GM23338 (cell line): ENCODE measurements at regions not wholly inside any gene's neighbourhood (a gene's known extent, or its start where the extent isn't known, plus 50 kb on each side); places are given as distances from the start of the nearest gene placed in this dataset.

Experiments used
- ATAC-seq: fragments of 200-7000 bp; cut with Tn5 transposase; 3 replicates; pipeline ENCODE4 v1.9.1; 2020
- DNase-seq: peaks from one replicate; pipeline ENCODE4 v3.0.0-alpha.2; 2015; ENCODE audit warnings: low spot score
- H2AFZ ChIP-seq: fragments of 200-600 bp; sonication (generic); 2 replicates; pipeline ENCODE4 v1.8.0; 2016; ENCODE audit warnings: antibody characterized with exemption, mild to moderate bottlenecking, moderate library complexity
- H3F3A ChIP-seq: fragments of 200-600 bp; sonication (generic); replicated peaks from 2 replicates; pipeline ENCODE4 v1.8.0; 2017; ENCODE audit warnings: antibody characterized with exemption, mixed run types, low read depth
- H3K27ac ChIP-seq: fragments of 200-600 bp; sonication (generic); 2 replicates; pipeline ENCODE4 v1.6.1; 2016; ENCODE audit warnings: low read depth
- H3K27me3 ChIP-seq: fragments of 200-600 bp; sonication (generic); 2 replicates; pipeline ENCODE4 v1.8.0; 2016; ENCODE audit warnings: mild to moderate bottlenecking, mixed run types, moderate library complexity; ENCODE audit not compliant: insufficient read depth
- H3K36me3 ChIP-seq: fragments of 200-600 bp; sonication (generic); 2 replicates; pipeline ENCODE4 v1.8.0; 2016; ENCODE audit warnings: mild to moderate bottlenecking; ENCODE audit not compliant: insufficient read depth
- H3K4me1 ChIP-seq: fragments of 200-600 bp; sonication (generic); 2 replicates; pipeline ENCODE4 v1.8.0; 2016; ENCODE audit warnings: mild to moderate bottlenecking, moderate library complexity; ENCODE audit not compliant: insufficient read depth
- H3K4me2 ChIP-seq: fragments of 200-600 bp; sonication (generic); 2 replicates; pipeline ENCODE4 v1.7.1; 2017; ENCODE audit warnings: mixed run types
- H3K4me3 ChIP-seq: fragments of 200-600 bp; sonication (generic); 2 replicates; pipeline ENCODE4 v1.6.1; 2016; ENCODE audit warnings: mixed run types
- H3K79me2 ChIP-seq: fragments of 200-600 bp; sonication (generic); replicated peaks from 2 replicates; pipeline ENCODE4 v1.8.0; 2017; ENCODE audit warnings: mild to moderate bottlenecking; ENCODE audit not compliant: insufficient read depth
- H3K9me2 ChIP-seq: fragments of 200-600 bp; sonication (generic); 2 replicates; pipeline ENCODE4 v1.8.0; 2017; ENCODE audit not compliant: insufficient read depth
- H4K20me1 ChIP-seq: fragments of 200-600 bp; sonication (generic); replicated peaks from 2 replicates; pipeline ENCODE4 v1.8.0; 2017; ENCODE audit warnings: mild to moderate bottlenecking; ENCODE audit not compliant: insufficient read depth
- H3K27ac Mint-ChIP-seq: 2 replicates; pipeline ENCODE4 v1.8.0; 2020; ENCODE audit warnings: inconsistent platforms, mild to moderate bottlenecking, moderate library complexity, mixed read lengths
- H3K27me3 Mint-ChIP-seq: 3 replicates; pipeline ENCODE4 v1.8.0; 2022; ENCODE audit warnings: low read depth, mild to moderate bottlenecking, moderate library complexity, mixed read lengths, inconsistent platforms; ENCODE audit not compliant: insufficient read depth, poor library complexity
- H3K36me3 Mint-ChIP-seq: 3 replicates; pipeline ENCODE4 v1.8.0; 2021; ENCODE audit warnings: low read depth, mild to moderate bottlenecking, inconsistent platforms, moderate library complexity, mixed read lengths
- H3K4me1 Mint-ChIP-seq: 3 replicates; pipeline ENCODE4 v1.8.0; 2020; ENCODE audit warnings: mild to moderate bottlenecking, inconsistent platforms, mixed read lengths
- H3K4me3 Mint-ChIP-seq: 3 replicates; pipeline ENCODE4 v1.8.0; 2021; ENCODE audit warnings: moderate library complexity, mild to moderate bottlenecking, inconsistent platforms, mixed read lengths
- H3K9me3 Mint-ChIP-seq: 3 replicates; pipeline ENCODE4 v1.8.0; 2020; ENCODE audit warnings: moderate library complexity, mild to moderate bottlenecking, inconsistent platforms, mixed read lengths
- CREB1 ChIP-seq: fragments of 250-450 bp; sonication (Bioruptor Pico); IDR thresholded peaks from 2 replicates; pipeline ENCODE4 v1.5.0; 2020; ENCODE audit warnings: low read depth, mild to moderate bottlenecking, moderate library complexity
- EZH2 ChIP-seq: fragments of 200-600 bp; sonication (generic); IDR thresholded peaks from one replicate; pipeline ENCODE4 v1.8.0; 2017; ENCODE audit warnings: antibody characterized with exemption, mild to moderate bottlenecking, low read depth; ENCODE audit not compliant: unreplicated experiment
- EZH2phosphoT487 ChIP-seq: fragments of 200-600 bp; sonication (generic); IDR thresholded peaks from one replicate; pipeline ENCODE4 v1.8.1; 2018; ENCODE audit warnings: antibody characterized with exemption; ENCODE audit not compliant: unreplicated experiment
- JUNB ChIP-seq: IDR thresholded peaks from one replicate; pipeline ENCODE4 v1.6.1; 2016; ENCODE audit warnings: antibody characterized with exemption; ENCODE audit not compliant: unreplicated experiment
- NANOG ChIP-seq: IDR thresholded peaks from 2 replicates; pipeline ENCODE4 v1.6.1; 2016; ENCODE audit warnings: antibody characterized with exemption, borderline replicate concordance
- STAT1 ChIP-seq: IDR thresholded peaks from one replicate; pipeline ENCODE4 v1.6.1; 2016; ENCODE audit warnings: antibody characterized with exemption; ENCODE audit not compliant: unreplicated experiment
- ZNF114 ChIP-seq: fragments of 250-450 bp; sonication (Bioruptor Pico); IDR thresholded peaks from 2 replicates; pipeline ENCODE4 v1.5.0; 2020; ENCODE audit warnings: mild to moderate bottlenecking, moderate library complexity
- ZNF331 ChIP-seq: fragments of 250-450 bp; sonication (Bioruptor Pico); IDR thresholded peaks from 2 replicates; pipeline ENCODE4 v1.5.0; 2020; ENCODE audit warnings: low read depth, mild to moderate bottlenecking, moderate library complexity
- TF ChIP-seq, protein P1 (sequence below), 2 experiments: fragments of 200-600 bp in 1 of 2; sonication (generic) in 1 of 2; conservative IDR thresholded peaks; 2 replicates each; pipeline versions ENCODE4 v1.5.1 to v1.6.1; 2016 to 2017; ENCODE audit warnings: antibody characterized with exemption in 2 of 2, low read depth in 2 of 2, mild to moderate bottlenecking in 2 of 2, moderate library complexity in 1 of 2
- TF ChIP-seq, protein P2 (sequence below): fragments of 250-450 bp; sonication (Bioruptor Pico); IDR thresholded peaks from 2 replicates; pipeline ENCODE4 v1.5.0; 2020; ENCODE audit warnings: mild to moderate bottlenecking, moderate library complexity
- TF ChIP-seq, protein P3 (sequence below): IDR thresholded peaks from 2 replicates; pipeline ENCODE4 v1.6.1; 2016; ENCODE audit warnings: antibody characterized with exemption

DNA sequence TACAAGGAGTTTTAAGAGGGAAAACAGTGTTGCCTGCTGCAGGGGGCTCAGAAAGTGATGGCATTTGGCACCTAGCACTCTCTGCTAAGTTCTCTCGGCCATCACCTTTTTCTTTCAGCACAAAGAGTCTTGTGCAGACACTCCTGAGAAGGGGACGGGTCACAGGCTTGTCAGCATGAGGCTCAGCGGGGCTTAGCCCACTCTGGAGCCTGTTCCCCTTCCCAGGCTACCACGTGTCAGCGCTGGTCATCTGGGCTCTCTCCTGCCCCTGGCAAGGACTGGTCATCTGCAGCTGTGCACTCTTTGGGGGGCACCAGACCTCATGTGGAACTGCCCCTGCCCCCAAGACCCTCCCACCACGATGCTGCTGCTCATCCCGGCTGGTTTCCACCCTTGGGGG is 152.1 kb upstream of the MKI67 start:
- Histone ChIP-seq H3K4me1 (no peaks in the 10 kb centered on the region), H3K4me2 (no peak overlapping the region), H3K4me3 (no peak overlapping the region), H3K36me3 (no peaks in the 10 kb centered on the region), H3F3A (no peaks in the 10 kb centered on the region), H3K9me2 (no peaks in the 10 kb centered on the region), H3K79me2 (no peaks in the 10 kb centered on the region), H4K20me1 (no peaks in the 10 kb centered on the region), H3K27me3 (no peaks in the 10 kb centered on the region), H2AFZ (peak overlapping the region; percentile 56; the same call in 1 of the 2 replicates), H3K27ac (no peak overlapping the region)
- DNase-seq: no peak
- ATAC-seq: peak; percentile 58
- Mint-ChIP-seq H3K27me3 (peaks cover 4% of the 10 kb centered on the region), H3K27ac (no peak overlapping the region), H3K4me1 (peaks cover 7% of the 10 kb centered on the region; the same call in 2 of the 3 replicates), H3K4me3 (no peak overlapping the region), H3K9me3 (no peaks in the 10 kb centered on the region), H3K36me3 (no peaks in the 10 kb centered on the region)
- no peak for TF ChIP-seq EZH2
- TF ChIP-seq, protein P1, sequence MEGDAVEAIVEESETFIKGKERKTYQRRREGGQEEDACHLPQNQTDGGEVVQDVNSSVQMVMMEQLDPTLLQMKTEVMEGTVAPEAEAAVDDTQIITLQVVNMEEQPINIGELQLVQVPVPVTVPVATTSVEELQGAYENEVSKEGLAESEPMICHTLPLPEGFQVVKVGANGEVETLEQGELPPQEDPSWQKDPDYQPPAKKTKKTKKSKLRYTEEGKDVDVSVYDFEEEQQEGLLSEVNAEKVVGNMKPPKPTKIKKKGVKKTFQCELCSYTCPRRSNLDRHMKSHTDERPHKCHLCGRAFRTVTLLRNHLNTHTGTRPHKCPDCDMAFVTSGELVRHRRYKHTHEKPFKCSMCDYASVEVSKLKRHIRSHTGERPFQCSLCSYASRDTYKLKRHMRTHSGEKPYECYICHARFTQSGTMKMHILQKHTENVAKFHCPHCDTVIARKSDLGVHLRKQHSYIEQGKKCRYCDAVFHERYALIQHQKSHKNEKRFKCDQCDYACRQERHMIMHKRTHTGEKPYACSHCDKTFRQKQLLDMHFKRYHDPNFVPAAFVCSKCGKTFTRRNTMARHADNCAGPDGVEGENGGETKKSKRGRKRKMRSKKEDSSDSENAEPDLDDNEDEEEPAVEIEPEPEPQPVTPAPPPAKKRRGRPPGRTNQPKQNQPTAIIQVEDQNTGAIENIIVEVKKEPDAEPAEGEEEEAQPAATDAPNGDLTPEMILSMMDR (conservative IDR thresholded peaks at IDR 0.05; ENCODE audit: low read depth in 2 of 2): no peak
- TF ChIP-seq EZH2phosphoT487: no peak
- no peak for TF ChIP-seq JUNB

DNA sequence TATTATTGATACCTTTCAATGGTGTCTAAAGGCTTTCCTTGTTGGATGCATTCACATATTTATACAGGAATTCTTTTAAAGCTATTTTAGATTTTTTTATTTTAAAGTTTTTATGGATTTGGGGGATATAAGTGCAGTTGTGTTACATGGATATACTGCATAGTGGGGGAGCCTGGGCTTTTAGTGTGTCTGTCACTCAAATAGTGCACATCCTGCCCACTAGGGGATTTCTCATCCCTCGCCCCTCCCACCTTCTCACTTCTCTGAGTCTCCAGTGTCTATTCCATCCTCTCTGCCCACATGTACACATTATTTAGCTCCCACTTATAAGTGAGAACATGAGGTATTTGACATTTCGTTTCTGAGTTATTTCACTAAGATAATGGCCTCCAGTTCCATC is 154.0 kb upstream of the MKI67 start:
- no peaks in the 10 kb centered on the region for H3K36me3 Mint-ChIP-seq
- H3K4me3 ChIP-seq: no peak overlapping the region
- H3K4me3 Mint-ChIP-seq: no peak overlapping the region
- H3K36me3 ChIP-seq: no peaks in the 10 kb centered on the region
- H3K9me3 Mint-ChIP-seq: no peaks in the 10 kb centered on the region
- ATAC-seq (no peak), DNase-seq (no peak)
- H3K79me2 ChIP-seq: no peaks in the 10 kb centered on the region
- no peak overlapping the region for H3K27ac Mint-ChIP-seq
- H3K4me2 ChIP-seq: no peak overlapping the region
- H3K27me3 ChIP-seq: peaks cover 4% of the 10 kb centered on the region; the same call in 1 of the 2 replicates
- no peaks in the 10 kb centered on the region for H3F3A ChIP-seq
- no peaks in the 10 kb centered on the region for H3K9me2 ChIP-seq
- no peak overlapping the region for H3K27ac ChIP-seq
- no peaks in the 10 kb centered on the region for H4K20me1 ChIP-seq
- no peaks in the 10 kb centered on the region for H3K4me1 ChIP-seq
- H3K27me3 Mint-ChIP-seq: peaks cover 7% of the 10 kb centered on the region
- H2AFZ ChIP-seq: no peak overlapping the region
- H3K4me1 Mint-ChIP-seq: peaks cover 7% of the 10 kb centered on the region; the same call in 2 of the 3 replicates
- TF ChIP-seq EZH2phosphoT487 (no peak), ZNF331 (CRISPR knock-in tag) (no peak), NANOG (no peak), JUNB (no peak), ZNF114 (CRISPR knock-in tag) (no peak), STAT1 (no peak), CREB1 (CRISPR knock-in tag) (no peak)
- TF ChIP-seq, protein P2, sequence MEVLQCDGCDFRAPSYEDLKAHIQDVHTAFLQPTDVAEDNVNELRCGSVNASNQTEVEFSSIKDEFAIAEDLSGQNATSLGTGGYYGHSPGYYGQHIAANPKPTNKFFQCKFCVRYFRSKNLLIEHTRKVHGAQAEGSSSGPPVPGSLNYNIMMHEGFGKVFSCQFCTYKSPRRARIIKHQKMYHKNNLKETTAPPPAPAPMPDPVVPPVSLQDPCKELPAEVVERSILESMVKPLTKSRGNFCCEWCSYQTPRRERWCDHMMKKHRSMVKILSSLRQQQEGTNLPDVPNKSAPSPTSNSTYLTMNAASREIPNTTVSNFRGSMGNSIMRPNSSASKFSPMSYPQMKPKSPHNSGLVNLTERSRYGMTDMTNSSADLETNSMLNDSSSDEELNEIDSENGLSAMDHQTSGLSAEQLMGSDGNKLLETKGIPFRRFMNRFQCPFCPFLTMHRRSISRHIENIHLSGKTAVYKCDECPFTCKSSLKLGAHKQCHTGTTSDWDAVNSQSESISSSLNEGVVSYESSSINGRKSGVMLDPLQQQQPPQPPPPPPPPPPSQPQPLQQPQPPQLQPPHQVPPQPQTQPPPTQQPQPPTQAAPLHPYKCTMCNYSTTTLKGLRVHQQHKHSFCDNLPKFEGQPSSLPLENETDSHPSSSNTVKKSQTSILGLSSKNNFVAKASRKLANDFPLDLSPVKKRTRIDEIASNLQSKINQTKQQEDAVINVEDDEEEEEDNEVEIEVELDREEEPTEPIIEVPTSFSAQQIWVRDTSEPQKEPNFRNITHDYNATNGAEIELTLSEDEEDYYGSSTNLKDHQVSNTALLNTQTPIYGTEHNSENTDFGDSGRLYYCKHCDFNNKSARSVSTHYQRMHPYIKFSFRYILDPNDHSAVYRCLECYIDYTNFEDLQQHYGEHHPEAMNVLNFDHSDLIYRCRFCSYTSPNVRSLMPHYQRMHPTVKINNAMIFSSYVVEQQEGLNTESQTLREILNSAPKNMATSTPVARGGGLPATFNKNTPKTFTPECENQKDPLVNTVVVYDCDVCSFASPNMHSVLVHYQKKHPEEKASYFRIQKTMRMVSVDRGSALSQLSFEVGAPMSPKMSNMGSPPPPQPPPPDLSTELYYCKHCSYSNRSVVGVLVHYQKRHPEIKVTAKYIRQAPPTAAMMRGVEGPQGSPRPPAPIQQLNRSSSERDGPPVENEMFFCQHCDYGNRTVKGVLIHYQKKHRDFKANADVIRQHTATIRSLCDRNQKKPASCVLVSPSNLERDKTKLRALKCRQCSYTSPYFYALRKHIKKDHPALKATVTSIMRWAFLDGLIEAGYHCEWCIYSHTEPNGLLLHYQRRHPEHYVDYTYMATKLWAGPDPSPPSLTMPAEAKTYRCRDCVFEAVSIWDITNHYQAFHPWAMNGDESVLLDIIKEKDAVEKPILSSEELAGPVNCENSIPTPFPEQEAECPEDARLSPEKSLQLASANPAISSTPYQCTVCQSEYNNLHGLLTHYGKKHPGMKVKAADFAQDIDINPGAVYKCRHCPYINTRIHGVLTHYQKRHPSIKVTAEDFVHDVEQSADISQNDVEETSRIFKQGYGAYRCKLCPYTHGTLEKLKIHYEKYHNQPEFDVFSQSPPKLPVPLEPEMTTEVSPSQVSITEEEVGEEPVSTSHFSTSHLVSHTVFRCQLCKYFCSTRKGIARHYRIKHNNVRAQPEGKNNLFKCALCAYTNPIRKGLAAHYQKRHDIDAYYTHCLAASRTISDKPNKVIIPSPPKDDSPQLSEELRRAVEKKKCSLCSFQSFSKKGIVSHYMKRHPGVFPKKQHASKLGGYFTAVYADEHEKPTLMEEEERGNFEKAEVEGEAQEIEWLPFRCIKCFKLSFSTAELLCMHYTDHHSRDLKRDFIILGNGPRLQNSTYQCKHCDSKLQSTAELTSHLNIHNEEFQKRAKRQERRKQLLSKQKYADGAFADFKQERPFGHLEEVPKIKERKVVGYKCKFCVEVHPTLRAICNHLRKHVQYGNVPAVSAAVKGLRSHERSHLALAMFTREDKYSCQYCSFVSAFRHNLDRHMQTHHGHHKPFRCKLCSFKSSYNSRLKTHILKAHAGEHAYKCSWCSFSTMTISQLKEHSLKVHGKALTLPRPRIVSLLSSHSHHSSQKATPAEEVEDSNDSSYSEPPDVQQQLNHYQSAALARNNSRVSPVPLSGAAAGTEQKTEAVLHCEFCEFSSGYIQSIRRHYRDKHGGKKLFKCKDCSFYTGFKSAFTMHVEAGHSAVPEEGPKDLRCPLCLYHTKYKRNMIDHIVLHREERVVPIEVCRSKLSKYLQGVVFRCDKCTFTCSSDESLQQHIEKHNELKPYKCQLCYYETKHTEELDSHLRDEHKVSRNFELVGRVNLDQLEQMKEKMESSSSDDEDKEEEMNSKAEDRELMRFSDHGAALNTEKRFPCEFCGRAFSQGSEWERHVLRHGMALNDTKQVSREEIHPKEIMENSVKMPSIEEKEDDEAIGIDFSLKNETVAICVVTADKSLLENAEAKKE (CRISPR knock-in tag): no peak
- TF ChIP-seq, protein P3, sequence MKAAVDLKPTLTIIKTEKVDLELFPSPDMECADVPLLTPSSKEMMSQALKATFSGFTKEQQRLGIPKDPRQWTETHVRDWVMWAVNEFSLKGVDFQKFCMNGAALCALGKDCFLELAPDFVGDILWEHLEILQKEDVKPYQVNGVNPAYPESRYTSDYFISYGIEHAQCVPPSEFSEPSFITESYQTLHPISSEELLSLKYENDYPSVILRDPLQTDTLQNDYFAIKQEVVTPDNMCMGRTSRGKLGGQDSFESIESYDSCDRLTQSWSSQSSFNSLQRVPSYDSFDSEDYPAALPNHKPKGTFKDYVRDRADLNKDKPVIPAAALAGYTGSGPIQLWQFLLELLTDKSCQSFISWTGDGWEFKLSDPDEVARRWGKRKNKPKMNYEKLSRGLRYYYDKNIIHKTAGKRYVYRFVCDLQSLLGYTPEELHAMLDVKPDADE: no peak
- TF ChIP-seq, protein P1 (conservative IDR thresholded peaks at IDR 0.05; ENCODE audit: low read depth in 2 of 2): no peak
